ENCODE measurements at regions not wholly inside any gene's neighbourhood (a gene's known extent, or its start where the extent isn't known, plus 50 kb on each side); places are given as distances from the start of the nearest gene placed in this dataset.

DNA sequence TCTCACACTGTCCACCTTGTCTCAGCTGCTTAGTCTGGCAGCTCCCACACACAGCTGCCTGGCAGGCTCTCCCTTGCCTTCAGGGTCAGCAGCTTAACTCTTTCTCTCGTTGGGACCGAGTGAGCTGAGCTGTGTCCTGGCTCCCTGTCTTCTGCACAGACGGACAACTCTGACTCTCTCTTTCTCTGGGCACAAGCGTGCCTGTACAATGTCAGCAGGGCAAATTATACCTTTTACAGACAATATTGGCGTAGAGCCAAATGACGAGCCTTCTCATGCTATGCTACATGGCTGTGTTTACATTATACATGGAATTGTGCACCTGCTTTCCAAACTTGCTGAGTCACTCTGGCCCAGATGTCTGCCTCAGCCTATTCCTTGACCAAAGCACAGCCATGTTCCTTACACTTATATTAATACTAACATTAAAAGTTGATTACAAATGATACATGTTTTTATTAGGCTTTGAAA lies 188.6 kb downstream of the CYLC2 start:
- Histone ChIP-seq H3K79me2 (ENCODE audit: insufficient read depth, low read length) (no peaks in the 10 kb centered on the region), H3K27ac (ENCODE audit: extremely low read length, insufficient read depth, low read length) (no peak overlapping the region), H3K9ac (ENCODE audit: insufficient read depth, low read depth, low read length) (no peak overlapping the region), H3K9me3 (ENCODE audit: low read length) (no peaks in the 10 kb centered on the region), H3K27me3 (ENCODE audit: control insufficient read depth in 1 of 2, insufficient read depth in 2 of 2, low read length in 2 of 2) (no peaks in the 10 kb centered on the region), H3K36me3 (replicated peaks in 1 of 2; ENCODE audit: control insufficient read depth in 1 of 2, insufficient read depth in 2 of 2, low read length in 2 of 2) (no peaks in the 10 kb centered on the region), H2AFZ (ENCODE audit: low read length) (no peak overlapping the region), H3K4me2 (ENCODE audit: low read depth, low read length) (peak overlapping the region; percentile 20; the same call in 1 of the 2 replicates), H4K20me1 (ENCODE audit: insufficient read depth, low read length) (no peaks in the 10 kb centered on the region), H3K4me1 (ENCODE audit: insufficient read depth, low read length) (no peaks in the 10 kb centered on the region), H3K4me3 (replicated peaks in 1 of 3; ENCODE audit: insufficient read depth in 1 of 3, low read depth in 2 of 3, low read length in 3 of 3) (no peak overlapping the region)
- FAIRE-seq (no peak), ATAC-seq (peak; percentile 59), DNase-seq (ENCODE audit: low spot score) (peak; percentile 9)
- in situ Hi-C loops (cut with HindIII; ENCODE audit: extremely low pct_ligation_motif_present, low pct_unique_long_range_greater_than_20kb) (no loop called here), intact Hi-C loops (cut with micrococcal nuclease; ENCODE audit: unreplicated experiment) (no loop called here)
- 0% methylated on average over 6 of the region's 6 CpGs for WGBS (ENCODE audit: low lambda C conversion rate)
- ChIA-PET POLR2A (no interaction called here), CTCF (ENCODE audit: low intra/inter-chr PET ratio, low total read pairs) (no interaction called here)
- TF ChIP-seq REPIN1 (CRISPR knock-in tag; IDR thresholded peaks at IDR 0.05; ENCODE audit: borderline replicate concordance, low read depth) (no peak), ZNF660 (CRISPR knock-in tag; IDR thresholded peaks at IDR 0.05; ENCODE audit: borderline replicate concordance, low read depth) (no peak), NFE2 (CRISPR knock-in tag; IDR thresholded peaks at IDR 0.05) (peak; percentile 83; the same call in 1 of the 2 replicates), MAFF (IDR thresholded peaks at IDR 0.05; ENCODE audit: low read depth, low read length) (peak; percentile 55; the same call in 1 of the 2 replicates), ZBTB20 (CRISPR knock-in tag; IDR thresholded peaks at IDR 0.05; ENCODE audit: borderline replicate concordance, low read depth) (no peak), RXRB (CRISPR knock-in tag; IDR thresholded peaks at IDR 0.05; ENCODE audit: borderline replicate concordance) (no peak), MAFK (conservative IDR thresholded peaks at IDR 0.05 in 1 of 2, IDR thresholded peaks at IDR 0.05 in 1 of 2; ENCODE audit: low read length in 2 of 2) (peak; percentile 15 to 45; a peak in 3 of 4 replicates), NFE2L2 (IDR thresholded peaks at IDR 0.05; ENCODE audit: low read length) (peak; percentile 89), ZNF264 (CRISPR knock-in tag; IDR thresholded peaks at IDR 0.05) (no peak)
- TF ChIP-seq, protein P1, sequence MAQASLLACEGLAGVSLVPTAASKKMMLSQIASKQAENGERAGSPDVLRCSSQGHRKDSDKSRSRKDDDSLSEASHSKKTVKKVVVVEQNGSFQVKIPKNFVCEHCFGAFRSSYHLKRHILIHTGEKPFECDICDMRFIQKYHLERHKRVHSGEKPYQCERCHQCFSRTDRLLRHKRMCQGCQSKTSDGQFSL (CRISPR knock-in tag; IDR thresholded peaks at IDR 0.05), result no peak
- BruUV-seq (replicated peaks), result no TSS peak

DNA sequence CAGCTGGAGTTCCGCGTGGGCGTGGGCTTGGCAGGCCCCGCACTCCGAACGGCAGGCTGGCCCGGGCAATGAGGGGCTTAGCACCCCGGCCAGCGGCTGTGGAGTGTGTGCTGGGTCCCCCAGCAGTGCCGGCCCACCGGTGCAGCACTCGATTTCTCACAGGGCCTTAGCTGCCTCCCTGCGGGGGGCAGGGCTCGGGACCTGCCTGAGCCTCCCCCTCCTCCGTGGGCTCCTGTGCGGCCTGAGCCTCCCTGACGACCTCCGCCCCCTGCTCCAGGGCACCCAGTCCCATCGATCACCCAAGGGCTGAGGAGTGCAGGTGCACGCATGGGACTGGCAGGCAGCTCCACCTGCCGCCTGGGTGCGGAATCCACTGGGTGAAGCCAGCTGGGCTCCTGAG lies 191.8 kb downstream of the CYLC2 start:
- no peak overlapping the region for H2AFZ ChIP-seq (ENCODE audit: low read length)
- H4K20me1 ChIP-seq (ENCODE audit: insufficient read depth, low read length), result no peaks in the 10 kb centered on the region
- no peak overlapping the region for H3K4me2 ChIP-seq (ENCODE audit: low read depth, low read length)
- intact Hi-C loops (cut with micrococcal nuclease; ENCODE audit: unreplicated experiment), result no loop called here
- ATAC-seq (no peak), DNase-seq (ENCODE audit: low spot score) (no peak), FAIRE-seq (no peak)
- POLR2A ChIA-PET, result no interaction called here
- H3K9ac ChIP-seq (ENCODE audit: insufficient read depth, low read depth, low read length), result no peak overlapping the region
- no peaks in the 10 kb centered on the region for H3K9me3 ChIP-seq (ENCODE audit: low read length)
- no peaks in the 10 kb centered on the region for H3K27me3 ChIP-seq (ENCODE audit: control insufficient read depth in 1 of 2, insufficient read depth in 2 of 2, low read length in 2 of 2)
- H3K4me3 ChIP-seq (replicated peaks in 1 of 3; ENCODE audit: insufficient read depth in 1 of 3, low read depth in 2 of 3, low read length in 3 of 3), result no peak overlapping the region
- no peaks in the 10 kb centered on the region for H3K36me3 ChIP-seq (replicated peaks in 1 of 2; ENCODE audit: control insufficient read depth in 1 of 2, insufficient read depth in 2 of 2, low read length in 2 of 2)
- no peaks in the 10 kb centered on the region for H3K79me2 ChIP-seq (ENCODE audit: insufficient read depth, low read length)
- in situ Hi-C loops (cut with HindIII; ENCODE audit: extremely low pct_ligation_motif_present, low pct_unique_long_range_greater_than_20kb), result no loop called here
- BruUV-seq (replicated peaks), result no TSS peak
- H3K4me1 ChIP-seq (ENCODE audit: insufficient read depth, low read length), result no peaks in the 10 kb centered on the region
- CTCF ChIA-PET (ENCODE audit: low intra/inter-chr PET ratio, low total read pairs), result no interaction called here
- no peak overlapping the region for H3K27ac ChIP-seq (ENCODE audit: extremely low read length, insufficient read depth, low read length)
- no CpG with 5 or more reads among the region's 22 CpGs for WGBS (ENCODE audit: low lambda C conversion rate)
- TF ChIP-seq POLR2G (IDR thresholded peaks at IDR 0.05; ENCODE audit: low read depth, low read length) (no peak), NR2F6 (IDR thresholded peaks at IDR 0.05) (no peak), NR2F6 (CRISPR knock-in tag; IDR thresholded peaks at IDR 0.05) (no peak), AHR (CRISPR knock-in tag; IDR thresholded peaks at IDR 0.05) (no peak), HOXA7 (CRISPR knock-in tag; IDR thresholded peaks at IDR 0.05) (no peak), ZUFSP (CRISPR knock-in tag; IDR thresholded peaks at IDR 0.05; ENCODE audit: borderline replicate concordance) (no peak), ZNF782 (CRISPR knock-in tag; IDR thresholded peaks at IDR 0.05; ENCODE audit: borderline replicate concordance) (no peak)
- TF ChIP-seq, protein P2, sequence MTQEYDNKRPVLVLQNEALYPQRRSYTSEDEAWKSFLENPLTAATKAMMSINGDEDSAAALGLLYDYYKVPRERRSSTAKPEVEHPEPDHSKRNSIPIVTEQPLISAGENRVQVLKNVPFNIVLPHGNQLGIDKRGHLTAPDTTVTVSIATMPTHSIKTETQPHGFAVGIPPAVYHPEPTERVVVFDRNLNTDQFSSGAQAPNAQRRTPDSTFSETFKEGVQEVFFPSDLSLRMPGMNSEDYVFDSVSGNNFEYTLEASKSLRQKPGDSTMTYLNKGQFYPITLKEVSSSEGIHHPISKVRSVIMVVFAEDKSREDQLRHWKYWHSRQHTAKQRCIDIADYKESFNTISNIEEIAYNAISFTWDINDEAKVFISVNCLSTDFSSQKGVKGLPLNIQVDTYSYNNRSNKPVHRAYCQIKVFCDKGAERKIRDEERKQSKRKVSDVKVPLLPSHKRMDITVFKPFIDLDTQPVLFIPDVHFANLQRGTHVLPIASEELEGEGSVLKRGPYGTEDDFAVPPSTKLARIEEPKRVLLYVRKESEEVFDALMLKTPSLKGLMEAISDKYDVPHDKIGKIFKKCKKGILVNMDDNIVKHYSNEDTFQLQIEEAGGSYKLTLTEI (CRISPR knock-in tag; conservative IDR thresholded peaks at IDR 0.05), result no peak
